Glutamatergic neuron (in vitro differentiated cells): ENCODE measurements at regions not wholly inside any gene's neighbourhood (a gene's known extent, or its start where the extent isn't known, plus 50 kb on each side); places are given as distances from the start of the nearest gene placed in this dataset.

Experiments used
- DNase-seq: peaks from one replicate; pipeline ENCODE4 v3.0.0; 2022
- H3K27ac Mint-ChIP-seq: one replicate; pipeline ENCODE4 v1.8.0; 2020; ENCODE audit warnings: mild to moderate bottlenecking, mixed read lengths, inconsistent platforms; ENCODE audit not compliant: unreplicated experiment
- H3K27me3 Mint-ChIP-seq: one replicate; pipeline ENCODE4 v1.8.0; 2020; ENCODE audit warnings: mild to moderate bottlenecking, moderate library complexity, mixed read lengths, inconsistent platforms; ENCODE audit not compliant: unreplicated experiment
- H3K36me3 Mint-ChIP-seq: one replicate; pipeline ENCODE4 v1.8.0; 2020; ENCODE audit warnings: mild to moderate bottlenecking, mixed read lengths, inconsistent platforms; ENCODE audit not compliant: unreplicated experiment
- H3K4me1 Mint-ChIP-seq: one replicate; pipeline ENCODE4 v1.8.0; 2020; ENCODE audit warnings: mild to moderate bottlenecking, low read depth, mixed read lengths, inconsistent platforms; ENCODE audit not compliant: unreplicated experiment
- H3K4me3 Mint-ChIP-seq: one replicate; pipeline ENCODE4 v1.8.0; 2020; ENCODE audit warnings: mild to moderate bottlenecking, mixed read lengths, inconsistent platforms; ENCODE audit not compliant: unreplicated experiment
- H3K9me3 Mint-ChIP-seq: one replicate; pipeline ENCODE4 v1.8.0; 2020; ENCODE audit warnings: mild to moderate bottlenecking, moderate library complexity, mixed read lengths, inconsistent platforms; ENCODE audit not compliant: unreplicated experiment
- CTCF ChIP-seq: fragments of 200-600 bp; sonication (generic); IDR thresholded peaks from one replicate; pipeline ENCODE4 v1.5.0; 2021; ENCODE audit not compliant: partially characterized antibody, unreplicated experiment

GRCh38 chr9:93808115-93809029 is 146.8 kb downstream of the BARX1 start:
- Mint-ChIP-seq H3K36me3 (no peaks in the 10 kb centered on the region), H3K9me3 (peaks cover 9% of the 10 kb centered on the region), H3K27me3 (peaks cover 10% of the 10 kb centered on the region), H3K4me1 (peaks cover 11% of the 10 kb centered on the region), H3K27ac (peak overlapping the region; percentile 88), H3K4me3 (no peak overlapping the region)
- no peak for DNase-seq
- TF ChIP-seq CTCF, result no peak

- peak overlapping the region; percentile 88 for H3K27ac Mint-ChIP-seq
- no peak overlapping the region for H3K4me3 Mint-ChIP-seq
- H3K4me1 Mint-ChIP-seq, result peaks cover 8% of the 10 kb centered on the region
- H3K9me3 Mint-ChIP-seq, result peaks cover 9% of the 10 kb centered on the region
- peaks cover 9% of the 10 kb centered on the region for H3K27me3 Mint-ChIP-seq
- TF ChIP-seq CTCF, result no peak
- H3K36me3 Mint-ChIP-seq, result no peaks in the 10 kb centered on the region
- DNase-seq, result peak; percentile 65
Observed at GRCh38 chr9:93807166-93808074, 147.7 kb downstream of the BARX1 start.

DNA sequence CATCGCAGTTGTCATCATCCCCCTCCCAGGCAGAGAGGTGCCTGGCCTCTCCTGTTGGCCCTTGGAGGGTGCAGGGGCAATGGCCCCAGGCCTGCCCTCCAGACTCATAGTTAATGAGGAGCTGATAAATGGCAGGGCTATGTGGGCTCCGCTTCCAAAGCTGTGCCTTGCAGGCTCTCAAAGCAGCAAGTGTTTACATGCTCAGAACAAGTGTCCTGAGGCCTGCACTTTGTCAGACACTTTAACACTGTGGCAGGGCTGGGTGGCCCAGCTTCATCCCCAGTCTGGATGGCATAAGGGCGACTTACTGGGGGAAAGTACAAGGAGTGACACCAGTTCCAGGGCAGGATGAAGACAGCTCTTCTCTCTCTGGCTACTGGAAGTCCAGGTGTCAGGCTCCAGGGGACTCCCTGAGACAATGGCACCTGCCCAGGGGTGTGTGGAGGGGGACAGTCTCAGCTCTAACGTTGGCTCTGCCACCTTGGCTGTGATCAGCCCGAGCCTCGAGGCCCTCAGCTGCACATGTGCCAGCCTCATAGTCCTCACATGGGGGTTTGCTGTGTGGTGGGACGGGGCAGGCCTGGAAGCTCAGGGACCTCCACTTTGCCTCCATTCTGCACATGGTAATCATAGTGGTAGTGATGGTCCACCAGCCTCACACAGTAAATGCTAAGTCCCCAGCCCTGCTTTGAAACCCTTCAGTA is 153.4 kb downstream of the BARX1 start:
- Mint-ChIP-seq H3K36me3 (no peaks in the 10 kb centered on the region), H3K27me3 (peaks cover 7% of the 10 kb centered on the region), H3K4me1 (no peaks in the 10 kb centered on the region), H3K4me3 (no peak overlapping the region), H3K27ac (no peak overlapping the region), H3K9me3 (peaks cover 12% of the 10 kb centered on the region)
- TF ChIP-seq CTCF, result no peak
- no peak for DNase-seq

GRCh38 chr9:93801120-93801519 is 154.0 kb downstream of the BARX1 start:
- DNase-seq, result no peak
- peaks cover 11% of the 10 kb centered on the region for H3K9me3 Mint-ChIP-seq
- TF ChIP-seq CTCF, result no peak
- H3K4me3 Mint-ChIP-seq, result no peak overlapping the region
- H3K4me1 Mint-ChIP-seq, result no peaks in the 10 kb centered on the region
- no peaks in the 10 kb centered on the region for H3K36me3 Mint-ChIP-seq
- no peak overlapping the region for H3K27ac Mint-ChIP-seq
- peaks cover 7% of the 10 kb centered on the region for H3K27me3 Mint-ChIP-seq
